Cardiac fibroblast (primary cell): ENCODE measurements at regions not wholly inside any gene's neighbourhood (a gene's known extent, or its start where the extent isn't known, plus 50 kb on each side); places are given as distances from the start of the nearest gene placed in this dataset.

Experiments used
- DNase-seq, 2 donors: peaks; one replicate each; pipeline versions ENCODE4 v3.0.0 to v3.0.0-alpha.2; 2010; ENCODE audit warnings: low read depth in 2 of 2
- H3K4me3 ChIP-seq, 2 donors: replicated peaks in 1 of 2; 1 replicate in 1 of 2; 2 replicates in 1 of 2; pipeline ENCODE4 v1.5.1; 2011; ENCODE audit warnings: low read depth in 2 of 2, low read length in 2 of 2, mild to moderate bottlenecking in 2 of 2, moderate library complexity in 1 of 2
- TF ChIP-seq, protein P1 (sequence below): IDR thresholded peaks from one replicate; pipeline ENCODE4 v1.5.1; 2011; ENCODE audit warnings: low read depth, mild to moderate bottlenecking, low read length, inconsistent platforms

DNA sequence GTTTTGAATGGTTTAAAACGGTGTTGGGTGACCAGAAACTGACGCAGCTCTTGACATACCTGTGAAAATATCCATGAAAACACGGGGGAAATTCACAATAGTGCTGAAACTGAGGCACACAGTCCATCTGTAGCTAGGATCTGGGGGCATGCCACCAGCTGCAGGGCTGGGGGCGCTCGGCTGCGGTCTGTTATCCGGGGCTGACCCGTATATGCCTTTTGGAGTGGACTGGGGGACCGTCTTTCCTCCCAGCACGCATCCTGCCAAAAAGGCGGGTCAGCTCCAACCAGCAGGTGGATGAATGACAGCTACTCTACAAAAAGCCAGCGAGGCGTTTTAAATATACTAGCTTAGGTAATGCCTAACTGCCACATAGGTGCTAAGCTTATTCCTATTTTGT lies 729.8 kb downstream of the QKI start:
- no peak for DNase-seq
- TF ChIP-seq, protein P1, sequence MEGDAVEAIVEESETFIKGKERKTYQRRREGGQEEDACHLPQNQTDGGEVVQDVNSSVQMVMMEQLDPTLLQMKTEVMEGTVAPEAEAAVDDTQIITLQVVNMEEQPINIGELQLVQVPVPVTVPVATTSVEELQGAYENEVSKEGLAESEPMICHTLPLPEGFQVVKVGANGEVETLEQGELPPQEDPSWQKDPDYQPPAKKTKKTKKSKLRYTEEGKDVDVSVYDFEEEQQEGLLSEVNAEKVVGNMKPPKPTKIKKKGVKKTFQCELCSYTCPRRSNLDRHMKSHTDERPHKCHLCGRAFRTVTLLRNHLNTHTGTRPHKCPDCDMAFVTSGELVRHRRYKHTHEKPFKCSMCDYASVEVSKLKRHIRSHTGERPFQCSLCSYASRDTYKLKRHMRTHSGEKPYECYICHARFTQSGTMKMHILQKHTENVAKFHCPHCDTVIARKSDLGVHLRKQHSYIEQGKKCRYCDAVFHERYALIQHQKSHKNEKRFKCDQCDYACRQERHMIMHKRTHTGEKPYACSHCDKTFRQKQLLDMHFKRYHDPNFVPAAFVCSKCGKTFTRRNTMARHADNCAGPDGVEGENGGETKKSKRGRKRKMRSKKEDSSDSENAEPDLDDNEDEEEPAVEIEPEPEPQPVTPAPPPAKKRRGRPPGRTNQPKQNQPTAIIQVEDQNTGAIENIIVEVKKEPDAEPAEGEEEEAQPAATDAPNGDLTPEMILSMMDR, result no peak
- no peak overlapping the region for H3K4me3 ChIP-seq

DNA sequence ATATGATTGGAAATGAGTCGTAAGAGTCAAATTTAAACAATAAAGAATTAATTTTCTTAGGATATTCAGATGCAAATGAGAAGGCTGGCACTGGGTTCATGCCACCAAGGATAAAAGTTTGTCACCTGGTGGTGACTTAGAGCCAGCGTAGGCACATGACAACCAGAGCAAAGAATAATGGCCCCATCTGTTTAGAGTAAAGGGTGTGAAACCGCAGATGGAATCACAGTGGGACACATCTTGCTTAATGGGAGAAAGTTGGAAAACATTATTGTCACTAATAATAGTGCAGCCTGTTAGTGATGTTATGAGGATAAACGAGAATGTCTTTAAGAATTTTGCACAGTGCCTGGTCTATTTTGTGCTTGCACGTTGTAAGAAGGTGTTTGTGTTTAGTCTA lies 727.8 kb downstream of the QKI start:
- TF ChIP-seq, protein P1, result no peak
- no peak for DNase-seq
- H3K4me3 ChIP-seq, result no peak overlapping the region

DNA sequence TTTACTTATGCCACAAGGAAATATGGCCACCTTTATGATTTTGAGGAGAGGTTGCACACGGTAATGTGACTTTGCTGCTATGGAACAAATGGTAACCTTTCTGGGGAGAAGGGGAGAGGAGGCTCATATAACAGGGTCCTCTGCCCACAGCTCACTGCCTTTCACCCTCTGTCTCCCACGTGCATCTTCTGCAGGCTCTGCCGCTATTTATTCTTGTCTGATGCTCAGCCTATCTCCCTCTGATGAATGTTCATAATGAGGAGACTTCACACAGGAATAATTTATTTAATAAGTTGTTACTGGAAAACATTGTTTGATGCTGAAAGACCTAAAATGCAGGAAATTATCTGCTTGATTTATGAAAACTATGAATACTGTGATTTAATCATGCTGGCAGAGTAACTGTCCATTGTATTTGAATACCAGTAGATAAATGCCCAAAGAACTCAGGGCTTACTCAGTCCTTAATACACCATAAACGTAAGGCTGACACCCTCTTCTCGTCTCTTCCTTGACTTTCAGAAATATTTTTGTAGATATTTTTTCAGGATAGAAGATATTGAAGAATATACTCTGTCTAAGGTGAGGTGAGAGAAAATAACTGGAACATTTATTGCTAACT lies 721.1 kb downstream of the QKI start:
- TF ChIP-seq, protein P1, result no peak
- H3K4me3 ChIP-seq, result no peak overlapping the region
- no peak for DNase-seq

DNA sequence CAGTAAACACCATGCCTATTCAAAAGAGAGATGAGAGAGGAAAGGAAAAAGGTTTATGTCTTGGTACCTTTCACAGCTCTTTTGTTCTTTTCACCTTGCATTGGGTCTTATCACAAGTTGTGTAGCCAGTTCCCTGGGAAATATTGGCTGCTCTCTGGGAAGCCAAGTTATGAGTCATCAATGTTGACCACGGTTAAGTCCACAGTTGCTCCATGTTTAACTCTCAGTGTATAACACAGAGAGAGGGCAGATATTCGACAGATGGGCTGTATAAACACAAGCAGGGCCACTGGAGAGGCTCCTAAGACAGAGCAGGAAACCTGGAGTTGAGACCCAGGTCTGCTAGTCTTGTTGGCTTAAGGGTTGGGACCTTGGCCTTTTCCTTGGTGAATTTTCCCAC lies 718.6 kb downstream of the QKI start:
- DNase-seq, result peak in 1 of 2 donors; percentile 1
- no peak overlapping the region for H3K4me3 ChIP-seq
- TF ChIP-seq, protein P1, result no peak

DNA sequence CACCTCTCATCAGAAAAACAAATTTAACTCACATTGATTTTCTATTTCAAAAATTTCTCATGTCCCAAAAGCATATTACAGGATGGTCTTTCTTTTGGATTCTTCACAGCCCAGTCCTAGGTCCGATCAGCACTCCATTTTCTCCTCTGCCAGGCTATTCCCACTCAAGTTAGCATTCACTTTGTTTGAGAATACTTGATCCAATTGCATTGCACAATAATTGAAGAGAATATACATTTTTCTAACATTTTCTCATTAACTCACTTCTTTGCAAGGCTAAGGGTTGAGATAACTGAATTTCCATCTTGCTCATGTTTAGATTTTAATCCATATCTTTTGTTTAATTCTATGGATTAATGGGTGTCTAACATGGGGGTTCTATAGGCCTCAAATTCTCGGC lies 716.1 kb downstream of the QKI start:
- TF ChIP-seq, protein P1, result no peak
- DNase-seq, result no peak
- H3K4me3 ChIP-seq, result no peak overlapping the region

DNA sequence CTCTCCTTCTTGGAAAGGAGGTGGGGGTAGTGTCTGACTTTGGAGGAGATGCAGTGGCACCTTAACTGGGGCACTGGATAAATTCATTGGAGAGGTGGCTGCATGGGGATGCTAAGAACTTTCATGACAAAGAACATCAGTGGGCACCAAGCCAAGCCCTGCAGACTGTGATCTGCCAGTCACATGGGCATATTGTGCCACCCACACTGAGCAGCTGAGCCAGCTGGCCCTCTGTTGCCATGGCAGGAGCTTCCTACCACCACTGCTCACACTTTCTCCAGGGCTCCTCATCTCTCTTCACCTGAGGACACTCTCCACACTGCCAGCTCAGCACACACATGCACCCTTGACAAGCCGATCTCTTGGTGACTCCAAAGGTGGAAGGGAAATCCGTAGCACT lies 715.6 kb downstream of the QKI start:
- TF ChIP-seq, protein P1, result no peak
- H3K4me3 ChIP-seq, result no peak overlapping the region
- DNase-seq, result no peak

DNA sequence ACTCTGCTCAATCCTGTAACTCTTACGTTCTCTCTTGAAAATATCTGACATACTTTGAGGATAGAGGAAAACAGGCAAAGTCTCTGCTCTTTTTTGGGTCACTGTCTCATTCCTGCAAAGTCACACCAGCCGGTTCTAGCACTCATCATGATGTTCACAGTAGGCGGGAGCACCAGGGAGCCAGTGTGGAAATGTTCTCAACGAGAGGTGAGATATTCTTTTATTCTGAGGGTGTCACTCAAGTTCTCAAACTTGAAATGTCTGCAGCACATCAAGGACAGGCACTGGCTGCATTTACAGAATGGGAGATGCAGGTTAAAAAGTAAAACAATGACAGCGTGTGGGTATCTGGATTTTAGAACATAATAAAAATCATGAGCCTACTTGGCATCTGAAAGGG lies 714.7 kb downstream of the QKI start:
- no peak overlapping the region for H3K4me3 ChIP-seq
- DNase-seq, result no peak
- TF ChIP-seq, protein P1, result no peak
